ENCODE measurements at regions not wholly inside any gene's neighbourhood (a gene's known extent, or its start where the extent isn't known, plus 50 kb on each side); places are given as distances from the start of the nearest gene placed in this dataset.

- TF ChIP-seq EZH2 (IDR thresholded peaks at IDR 0.05) (no peak), FOXP2 (optimal IDR thresholded peaks at IDR 0.05; ENCODE audit: control extremely low read depth, extremely low read length, insufficient read depth) (no peak), POLR2AphosphoS5 (IDR thresholded peaks at IDR 0.05; ENCODE audit: borderline replicate concordance, low read depth, low read length) (no peak)
- H3K36me3 ChIP-seq (ENCODE audit: insufficient read depth, low read length) = no peaks in the 10 kb centered on the region
Measured at GRCh38 chr20:56981301-56981700, 285.1 kb downstream of the BMP7 start.

GRCh38 chr20:56983813-56984212 is 282.6 kb downstream of the BMP7 start:
- H3K36me3 ChIP-seq (ENCODE audit: insufficient read depth, low read length) = no peaks in the 10 kb centered on the region
- no peak overlapping the region for H3K4me3 ChIP-seq
- no peak overlapping the region for H3K27ac ChIP-seq
- DNase-seq (ENCODE audit: low read depth, low spot score) = no peak
- H3K9ac ChIP-seq (ENCODE audit: insufficient read length) = no peak overlapping the region
- TF ChIP-seq POLR2AphosphoS5 (IDR thresholded peaks at IDR 0.05; ENCODE audit: borderline replicate concordance, low read depth, low read length) (no peak), FOXP2 (optimal IDR thresholded peaks at IDR 0.05; ENCODE audit: control extremely low read depth, extremely low read length, insufficient read depth) (no peak), EZH2 (IDR thresholded peaks at IDR 0.05) (no peak)
- H3K9me3 ChIP-seq (ENCODE audit: low read depth, low read length) = no peaks in the 10 kb centered on the region

More at GRCh38 chr20:56981301-56981700, 285.1 kb downstream of the BMP7 start:
- H3K4me3 ChIP-seq = no peak overlapping the region
- H3K9ac ChIP-seq (ENCODE audit: insufficient read length) = no peak overlapping the region
- no peak overlapping the region for H3K27ac ChIP-seq
- DNase-seq (ENCODE audit: low read depth, low spot score) = no peak
- no peaks in the 10 kb centered on the region for H3K9me3 ChIP-seq (ENCODE audit: low read depth, low read length)

GRCh38 chr20:56985066-56985685 is 281.3 kb downstream of the BMP7 start:
- DNase-seq (ENCODE audit: low read depth, low spot score) = no peak
- H3K27ac ChIP-seq = no peak overlapping the region

GRCh38 chr20:56986476-56986875 is 280.0 kb downstream of the BMP7 start:
- Histone ChIP-seq H3K9ac (ENCODE audit: insufficient read length) (no peak overlapping the region), H3K4me3 (no peak overlapping the region), H3K9me3 (ENCODE audit: low read depth, low read length) (no peaks in the 10 kb centered on the region), H3K27ac (no peak overlapping the region), H3K36me3 (ENCODE audit: insufficient read depth, low read length) (no peaks in the 10 kb centered on the region)
- TF ChIP-seq FOXP2 (optimal IDR thresholded peaks at IDR 0.05; ENCODE audit: control extremely low read depth, extremely low read length, insufficient read depth) (no peak), POLR2AphosphoS5 (IDR thresholded peaks at IDR 0.05; ENCODE audit: borderline replicate concordance, low read depth, low read length) (no peak), EZH2 (IDR thresholded peaks at IDR 0.05) (no peak)
- DNase-seq (ENCODE audit: low read depth, low spot score) = no peak

More at GRCh38 chr20:56985066-56985685, 281.3 kb downstream of the BMP7 start:
- no peaks in the 10 kb centered on the region for H3K36me3 ChIP-seq (ENCODE audit: insufficient read depth, low read length)
- TF ChIP-seq EZH2 (IDR thresholded peaks at IDR 0.05) = no peak
- no peak for TF ChIP-seq POLR2AphosphoS5 (IDR thresholded peaks at IDR 0.05; ENCODE audit: borderline replicate concordance, low read depth, low read length)
- TF ChIP-seq FOXP2 (optimal IDR thresholded peaks at IDR 0.05; ENCODE audit: control extremely low read depth, extremely low read length, insufficient read depth) = no peak
- H3K9me3 ChIP-seq (ENCODE audit: low read depth, low read length) = no peaks in the 10 kb centered on the region
- H3K4me3 ChIP-seq = no peak overlapping the region
- H3K9ac ChIP-seq (ENCODE audit: insufficient read length) = no peak overlapping the region

GRCh38 chr20:56986931-56987720 is 279.3 kb downstream of the BMP7 start:
- Histone ChIP-seq H3K27ac (no peak overlapping the region), H3K9me3 (ENCODE audit: low read depth, low read length) (no peaks in the 10 kb centered on the region), H3K4me3 (no peak overlapping the region), H3K36me3 (ENCODE audit: insufficient read depth, low read length) (no peaks in the 10 kb centered on the region), H3K9ac (ENCODE audit: insufficient read length) (no peak overlapping the region)
- no peak for DNase-seq (ENCODE audit: low read depth, low spot score)
- TF ChIP-seq POLR2AphosphoS5 (IDR thresholded peaks at IDR 0.05; ENCODE audit: borderline replicate concordance, low read depth, low read length) (no peak), EZH2 (IDR thresholded peaks at IDR 0.05) (no peak), FOXP2 (optimal IDR thresholded peaks at IDR 0.05; ENCODE audit: control extremely low read depth, extremely low read length, insufficient read depth) (no peak)

GRCh38 chr20:56987986-56988385 is 278.5 kb downstream of the BMP7 start:
- Histone ChIP-seq H3K4me3 (no peak overlapping the region), H3K36me3 (ENCODE audit: insufficient read depth, low read length) (no peaks in the 10 kb centered on the region), H3K9ac (ENCODE audit: insufficient read length) (no peak overlapping the region), H3K9me3 (ENCODE audit: low read depth, low read length) (no peaks in the 10 kb centered on the region), H3K27ac (no peak overlapping the region)
- TF ChIP-seq FOXP2 (optimal IDR thresholded peaks at IDR 0.05; ENCODE audit: control extremely low read depth, extremely low read length, insufficient read depth) = no peak
- no peak for TF ChIP-seq POLR2AphosphoS5 (IDR thresholded peaks at IDR 0.05; ENCODE audit: borderline replicate concordance, low read depth, low read length)
- TF ChIP-seq EZH2 (IDR thresholded peaks at IDR 0.05) = no peak
- DNase-seq (ENCODE audit: low read depth, low spot score) = no peak

- no peaks in the 10 kb centered on the region for H3K36me3 ChIP-seq (ENCODE audit: insufficient read depth, low read length)
Measured at GRCh38 chr20:56988446-56988845, 278.0 kb downstream of the BMP7 start.

GRCh38 chr20:56989516-56989915 is 276.9 kb downstream of the BMP7 start:
- no peak for DNase-seq (ENCODE audit: low read depth, low spot score)
- no peaks in the 10 kb centered on the region for H3K9me3 ChIP-seq (ENCODE audit: low read depth, low read length)
- no peak overlapping the region for H3K27ac ChIP-seq
- H3K4me3 ChIP-seq = no peak overlapping the region
- no peak for TF ChIP-seq POLR2AphosphoS5 (IDR thresholded peaks at IDR 0.05; ENCODE audit: borderline replicate concordance, low read depth, low read length)
- no peak for TF ChIP-seq FOXP2 (optimal IDR thresholded peaks at IDR 0.05; ENCODE audit: control extremely low read depth, extremely low read length, insufficient read depth)
- TF ChIP-seq EZH2 (IDR thresholded peaks at IDR 0.05) = no peak
- no peaks in the 10 kb centered on the region for H3K36me3 ChIP-seq (ENCODE audit: insufficient read depth, low read length)
- H3K9ac ChIP-seq (ENCODE audit: insufficient read length) = no peak overlapping the region

More at GRCh38 chr20:56988446-56988845, 278.0 kb downstream of the BMP7 start:
- Histone ChIP-seq H3K9ac (ENCODE audit: insufficient read length) (no peak overlapping the region), H3K9me3 (ENCODE audit: low read depth, low read length) (no peaks in the 10 kb centered on the region), H3K4me3 (no peak overlapping the region), H3K27ac (no peak overlapping the region)
- DNase-seq (ENCODE audit: low read depth, low spot score) = no peak
- TF ChIP-seq POLR2AphosphoS5 (IDR thresholded peaks at IDR 0.05; ENCODE audit: borderline replicate concordance, low read depth, low read length) (no peak), FOXP2 (optimal IDR thresholded peaks at IDR 0.05; ENCODE audit: control extremely low read depth, extremely low read length, insufficient read depth) (no peak), EZH2 (IDR thresholded peaks at IDR 0.05) (no peak)
